Subcutaneous abdominal adipose tissue (tissue), 5 donors: ENCODE measurements at regions not wholly inside any gene's neighbourhood (a gene's known extent, or its start where the extent isn't known, plus 50 kb on each side); places are given as distances from the start of the nearest gene placed in this dataset.

Experiments
- H3K27ac ChIP-seq: one replicate; pipeline ENCODE4 v1.7.0; 2013; ENCODE audit warnings: low read depth, mild to moderate bottlenecking, inconsistent platforms, low read length, moderate library complexity
- H3K27me3 ChIP-seq, 5 donors: one replicate each; pipeline ENCODE4 v1.7.0; 2013; ENCODE audit warnings: low read length in 5 of 5, inconsistent platforms in 1 of 5; ENCODE audit not compliant: control insufficient read depth in 5 of 5, insufficient read depth in 4 of 5
- H3K36me3 ChIP-seq, 5 donors: one replicate each; pipeline ENCODE4 v1.7.0; 2013; ENCODE audit warnings: low read length in 5 of 5; ENCODE audit not compliant: control insufficient read depth in 5 of 5, insufficient read depth in 5 of 5
- H3K4me1 ChIP-seq, 5 donors: one replicate each; pipeline ENCODE4 v1.7.0; 2013; ENCODE audit warnings: low read length in 5 of 5, mild to moderate bottlenecking in 3 of 5, moderate library complexity in 1 of 5; ENCODE audit not compliant: control insufficient read depth in 5 of 5, insufficient read depth in 5 of 5
- H3K4me3 ChIP-seq, 5 donors: one replicate each; pipeline ENCODE4 v1.7.0; 2013; ENCODE audit warnings: low read length in 5 of 5, low read depth in 1 of 5
- H3K9ac ChIP-seq, 5 donors: one replicate each; pipeline ENCODE4 v1.7.0; 2013; ENCODE audit warnings: low read length in 5 of 5, mild to moderate bottlenecking in 4 of 5, moderate library complexity in 3 of 5
- H3K9me3 ChIP-seq, 5 donors: one replicate each; pipeline ENCODE4 v1.7.0; 2013; ENCODE audit warnings: low read length in 5 of 5; ENCODE audit not compliant: control insufficient read depth in 5 of 5
- donor health status: healthy.
- donor health status: healthy.
- donor health status: healthy.
- donor health status: healthy.
- donor health status: healthy.

GRCh38 chr5:97377582-97377981 lies 194.5 kb upstream of the RIOK2 start:
- peaks cover 0 to 5% (median 3%) of the 10 kb centered on the region in 5 donors for H3K9me3 ChIP-seq
- H3K36me3 ChIP-seq = no peaks in the 10 kb centered on the region
- no peak overlapping the region for H3K27ac ChIP-seq
- H3K9ac ChIP-seq = no peak overlapping the region
- H3K4me1 ChIP-seq = no peaks in the 10 kb centered on the region
- no peak overlapping the region for H3K4me3 ChIP-seq
- no peaks in the 10 kb centered on the region for H3K27me3 ChIP-seq

- no peak overlapping the region for H3K27ac ChIP-seq
Measured at GRCh38 chr5:97383996-97384395, 200.9 kb upstream of the RIOK2 start.

GRCh38 chr5:97388794-97389193 lies 205.7 kb upstream of the RIOK2 start:
- Histone ChIP-seq H3K27me3 (no peaks in the 10 kb centered on the region), H3K36me3 (no peaks in the 10 kb centered on the region), H3K9me3 (peaks cover 0 to under 1% (median 0%) of the 10 kb centered on the region in 5 donors)

More at GRCh38 chr5:97383996-97384395, 200.9 kb upstream of the RIOK2 start:
- no peaks in the 10 kb centered on the region for H3K27me3 ChIP-seq
- H3K9me3 ChIP-seq = no peaks in the 10 kb centered on the region
- no peaks in the 10 kb centered on the region for H3K4me1 ChIP-seq
- H3K4me3 ChIP-seq = no peak overlapping the region
- H3K9ac ChIP-seq = no peak overlapping the region
- H3K36me3 ChIP-seq = no peaks in the 10 kb centered on the region

DNA sequence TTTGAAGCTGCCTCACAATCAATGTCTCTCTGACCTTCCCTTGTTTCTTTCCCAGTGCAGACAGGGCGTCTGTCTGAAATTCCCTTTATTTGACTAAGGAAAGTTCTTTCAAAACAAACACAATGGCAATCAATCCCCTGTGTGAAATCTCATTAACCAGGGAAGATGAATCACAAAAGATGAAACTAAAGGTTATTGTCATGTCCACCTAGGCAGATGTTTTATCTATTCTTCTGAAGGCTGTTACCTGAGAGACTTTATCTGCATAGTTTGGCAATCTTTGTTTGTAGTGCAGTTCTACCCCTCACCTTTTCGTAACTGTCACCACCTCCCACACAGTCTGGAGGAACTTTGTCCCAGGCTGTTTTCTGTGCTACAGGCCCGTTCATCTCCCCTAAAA lies 217.5 kb upstream of the RIOK2 start:
- H3K9ac ChIP-seq = no peak overlapping the region
- H3K36me3 ChIP-seq = no peaks in the 10 kb centered on the region
- peaks cover 0 to 5% (median 0%) of the 10 kb centered on the region in 5 donors for H3K4me1 ChIP-seq
- no peak overlapping the region for H3K4me3 ChIP-seq
- H3K27me3 ChIP-seq = no peaks in the 10 kb centered on the region
- no peak overlapping the region for H3K27ac ChIP-seq
- H3K9me3 ChIP-seq = peaks cover 0 to 3% (median 0%) of the 10 kb centered on the region in 5 donors

More at GRCh38 chr5:97388794-97389193, 205.7 kb upstream of the RIOK2 start:
- Histone ChIP-seq H3K9ac (no peak overlapping the region), H3K4me3 (no peak overlapping the region), H3K4me1 (no peaks in the 10 kb centered on the region), H3K27ac (no peak overlapping the region)

- peaks cover 0 to 4% (median 0%) of the 10 kb centered on the region in 5 donors for H3K9me3 ChIP-seq
- no peaks in the 10 kb centered on the region for H3K36me3 ChIP-seq
- no peak overlapping the region for H3K27ac ChIP-seq
- H3K4me3 ChIP-seq = no peak overlapping the region
- no peak overlapping the region for H3K9ac ChIP-seq
- H3K4me1 ChIP-seq = no peaks in the 10 kb centered on the region
- H3K27me3 ChIP-seq = no peaks in the 10 kb centered on the region
Measured at GRCh38 chr5:97405941-97406340, 222.9 kb upstream of the RIOK2 start.

GRCh38 chr5:97406946-97407676 lies 224.1 kb upstream of the RIOK2 start:
- Histone ChIP-seq H3K9ac (no peak overlapping the region), H3K27ac (no peak overlapping the region), H3K4me3 (no peak overlapping the region), H3K9me3 (peaks cover 0 to 4% (median 0%) of the 10 kb centered on the region in 5 donors), H3K27me3 (no peaks in the 10 kb centered on the region), H3K4me1 (no peaks in the 10 kb centered on the region), H3K36me3 (no peaks in the 10 kb centered on the region)

GRCh38 chr5:97408331-97408730 lies 225.3 kb upstream of the RIOK2 start:
- H3K27me3 ChIP-seq = no peaks in the 10 kb centered on the region

GRCh38 chr5:97412959-97413358 lies 229.9 kb upstream of the RIOK2 start:
- Histone ChIP-seq H3K27ac (no peak overlapping the region), H3K9me3 (peaks cover 0 to under 1% (median 0%) of the 10 kb centered on the region in 5 donors), H3K9ac (no peak overlapping the region), H3K36me3 (no peaks in the 10 kb centered on the region), H3K4me3 (no peak overlapping the region), H3K4me1 (no peaks in the 10 kb centered on the region), H3K27me3 (no peaks in the 10 kb centered on the region)

More at GRCh38 chr5:97408331-97408730, 225.3 kb upstream of the RIOK2 start:
- no peak overlapping the region for H3K4me3 ChIP-seq
- no peak overlapping the region for H3K9ac ChIP-seq
- no peaks in the 10 kb centered on the region for H3K36me3 ChIP-seq
- H3K27ac ChIP-seq = no peak overlapping the region
- H3K4me1 ChIP-seq = no peaks in the 10 kb centered on the region
- H3K9me3 ChIP-seq = peaks cover 0 to 4% (median 0%) of the 10 kb centered on the region in 5 donors

DNA sequence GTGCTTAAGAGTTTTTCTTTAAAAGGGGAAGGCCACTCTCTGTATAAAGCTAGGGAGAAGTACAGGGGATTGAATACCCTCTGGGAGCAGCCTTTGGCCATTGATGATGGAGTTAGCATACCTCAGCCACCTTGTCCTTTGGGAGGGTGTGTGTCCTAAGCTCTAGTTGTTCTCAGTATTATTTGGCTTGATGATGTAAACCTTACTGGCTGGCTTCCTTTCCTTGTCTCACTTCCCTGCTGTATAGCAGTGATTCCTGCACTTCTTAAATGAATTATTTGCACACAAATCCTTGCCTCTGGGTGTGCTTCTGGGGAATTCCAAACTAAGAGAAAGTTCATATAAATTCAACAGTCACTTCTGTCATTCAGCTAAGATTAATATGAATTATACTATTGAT lies 234.9 kb upstream of the RIOK2 start:
- H3K9me3 ChIP-seq = no peaks in the 10 kb centered on the region
- no peaks in the 10 kb centered on the region for H3K36me3 ChIP-seq
- no peaks in the 10 kb centered on the region for H3K27me3 ChIP-seq
- no peaks in the 10 kb centered on the region for H3K4me1 ChIP-seq
- no peak overlapping the region for H3K4me3 ChIP-seq
- H3K27ac ChIP-seq = no peak overlapping the region
- H3K9ac ChIP-seq = no peak overlapping the region

DNA sequence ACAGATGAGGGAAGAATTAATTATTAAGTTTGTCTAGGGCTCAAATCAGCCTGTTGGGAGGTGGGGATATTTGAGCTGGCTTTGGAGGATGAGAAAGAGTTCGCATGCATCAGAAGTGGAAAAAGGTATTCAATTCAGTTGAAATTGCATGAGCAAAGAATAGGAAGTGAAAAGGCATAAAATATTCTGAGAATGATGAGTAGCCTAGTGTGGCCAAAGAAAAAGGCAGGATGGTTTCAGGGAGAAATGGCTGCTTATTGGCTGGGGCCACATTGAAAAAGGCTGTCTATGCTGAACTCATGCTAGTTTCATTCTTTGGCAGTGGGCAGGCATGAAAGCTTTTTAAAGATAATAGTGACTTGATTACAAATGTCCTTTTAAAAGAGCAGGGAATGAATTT lies 235.4 kb upstream of the RIOK2 start:
- Histone ChIP-seq H3K9ac (no peak overlapping the region), H3K4me1 (no peaks in the 10 kb centered on the region), H3K9me3 (no peaks in the 10 kb centered on the region), H3K4me3 (no peak overlapping the region), H3K27ac (no peak overlapping the region), H3K27me3 (no peaks in the 10 kb centered on the region), H3K36me3 (no peaks in the 10 kb centered on the region)
